Esophagus muscularis mucosa (tissue), 4 donors: ENCODE measurements at regions not wholly inside any gene's neighbourhood (a gene's known extent, or its start where the extent isn't known, plus 50 kb on each side); places are given as distances from the start of the nearest gene placed in this dataset.

Experiments used
- EP300 ChIP-seq: sonication (generic); formaldehyde crosslinking; IDR thresholded peaks from one replicate; pipeline ENCODE4 v1.6.1; 2017; ENCODE audit warnings: antibody characterized with exemption
- POLR2A ChIP-seq: fragments of 450-650 bp; IDR thresholded peaks from one replicate; pipeline ENCODE4 v1.6.1; 2017; ENCODE audit warnings: antibody characterized with exemption, moderate library complexity, mild to moderate bottlenecking, low read depth
- TF ChIP-seq, protein P1 (sequence below), 3 experiments: fragments of 200-600 bp in 2 of 3; fragments of 450-650 bp in 1 of 3; sonication (generic) in 2 of 3; IDR thresholded peaks; one replicate each; pipeline ENCODE4 v1.5.1; 2017 to 2019; ENCODE audit warnings: antibody characterized with exemption in 3 of 3, mild to moderate bottlenecking in 2 of 3, moderate library complexity in 1 of 3

DNA sequence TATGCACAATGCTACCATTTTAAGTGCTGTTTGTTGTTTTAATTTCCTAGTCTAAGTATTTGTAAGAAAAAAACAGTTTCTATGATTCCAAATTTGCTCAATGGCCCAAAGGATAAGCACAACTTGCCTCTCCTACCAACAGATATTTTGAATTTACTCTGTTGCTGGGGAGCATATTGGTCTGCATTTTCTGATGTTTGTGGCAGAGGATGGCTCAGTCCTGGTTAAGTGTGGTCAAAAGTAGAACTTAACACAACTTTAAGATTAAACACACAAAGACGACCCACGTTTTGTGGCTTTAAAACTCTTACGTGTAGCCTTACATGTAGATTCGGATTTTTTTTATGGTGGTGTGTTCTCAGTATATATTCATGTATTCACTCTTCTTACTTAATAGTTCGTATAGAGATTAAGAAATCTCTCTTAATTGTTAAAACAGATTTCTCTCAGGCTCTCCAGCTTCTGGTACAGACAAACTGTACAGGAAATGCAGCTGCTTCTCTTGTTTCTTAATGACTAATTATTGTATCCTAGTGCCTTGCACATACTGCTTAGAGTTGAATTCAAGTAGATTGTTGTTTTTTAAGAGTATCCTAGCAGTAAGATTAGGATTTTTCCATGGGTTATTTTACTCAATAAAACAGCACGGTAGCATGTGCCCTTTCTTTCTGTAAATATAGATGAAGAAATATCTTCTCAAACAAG lies 86.2 kb downstream of the GPR85 start:
- TF ChIP-seq, protein P1, sequence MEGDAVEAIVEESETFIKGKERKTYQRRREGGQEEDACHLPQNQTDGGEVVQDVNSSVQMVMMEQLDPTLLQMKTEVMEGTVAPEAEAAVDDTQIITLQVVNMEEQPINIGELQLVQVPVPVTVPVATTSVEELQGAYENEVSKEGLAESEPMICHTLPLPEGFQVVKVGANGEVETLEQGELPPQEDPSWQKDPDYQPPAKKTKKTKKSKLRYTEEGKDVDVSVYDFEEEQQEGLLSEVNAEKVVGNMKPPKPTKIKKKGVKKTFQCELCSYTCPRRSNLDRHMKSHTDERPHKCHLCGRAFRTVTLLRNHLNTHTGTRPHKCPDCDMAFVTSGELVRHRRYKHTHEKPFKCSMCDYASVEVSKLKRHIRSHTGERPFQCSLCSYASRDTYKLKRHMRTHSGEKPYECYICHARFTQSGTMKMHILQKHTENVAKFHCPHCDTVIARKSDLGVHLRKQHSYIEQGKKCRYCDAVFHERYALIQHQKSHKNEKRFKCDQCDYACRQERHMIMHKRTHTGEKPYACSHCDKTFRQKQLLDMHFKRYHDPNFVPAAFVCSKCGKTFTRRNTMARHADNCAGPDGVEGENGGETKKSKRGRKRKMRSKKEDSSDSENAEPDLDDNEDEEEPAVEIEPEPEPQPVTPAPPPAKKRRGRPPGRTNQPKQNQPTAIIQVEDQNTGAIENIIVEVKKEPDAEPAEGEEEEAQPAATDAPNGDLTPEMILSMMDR (IDR thresholded peaks at IDR 0.05), result no peak
- TF ChIP-seq EP300 (no peak), POLR2A (no peak)
